Activated naive CD8-positive, alpha-beta T cell treated with anti-CD3 and anti-CD28 coated beads for 36 hours (primary cell): ENCODE measurements at regions not wholly inside any gene's neighbourhood (a gene's known extent, or its start where the extent isn't known, plus 50 kb on each side); places are given as distances from the start of the nearest gene placed in this dataset.
"Not testable (repeated sequence)": the region's sequence is repeated elsewhere in the genome, so short reads cannot be mapped to it uniquely, and the experiment has no call there.

Experiments
- DNase-seq: peaks from one replicate; pipeline ENCODE4 v3.0.0; 2021
- H3K27ac Mint-ChIP-seq: one replicate; pipeline ENCODE4 v1.8.0; 2022; ENCODE audit warnings: mild to moderate bottlenecking, moderate library complexity, mixed read lengths
- H3K27me3 Mint-ChIP-seq: one replicate; pipeline ENCODE4 v1.8.0; 2022; ENCODE audit warnings: mild to moderate bottlenecking, mixed read lengths
- H3K36me3 Mint-ChIP-seq: one replicate; pipeline ENCODE4 v1.8.0; 2021; ENCODE audit warnings: mild to moderate bottlenecking, mixed read lengths
- H3K4me1 Mint-ChIP-seq: one replicate; pipeline ENCODE4 v1.8.0; 2021; ENCODE audit warnings: mixed read lengths
- H3K4me3 Mint-ChIP-seq: one replicate; pipeline ENCODE4 v1.8.0; 2022; ENCODE audit warnings: mild to moderate bottlenecking, moderate library complexity, mixed read lengths
- H3K9me3 Mint-ChIP-seq: one replicate; pipeline ENCODE4 v1.8.0; 2022; ENCODE audit warnings: mixed read lengths

- no peak for DNase-seq
- no peaks in the 10 kb centered on the region for H3K36me3 Mint-ChIP-seq
These were observed 200.4 kb upstream of the IPO5 start for GRCh38 chr13:97752961-97753668.

GRCh38 chr13:97753942-97754670 is 199.4 kb upstream of the IPO5 start:
- no peaks in the 10 kb centered on the region for H3K36me3 Mint-ChIP-seq
- H3K4me3 Mint-ChIP-seq = no peak overlapping the region
- no peak overlapping the region for H3K27ac Mint-ChIP-seq
- H3K9me3 Mint-ChIP-seq = peaks cover 2% of the 10 kb centered on the region
- no peak for DNase-seq
- peaks cover 8% of the 10 kb centered on the region for H3K27me3 Mint-ChIP-seq
- no peaks in the 10 kb centered on the region for H3K4me1 Mint-ChIP-seq

More at GRCh38 chr13:97752961-97753668, 200.4 kb upstream of the IPO5 start:
- Mint-ChIP-seq H3K4me3 (no peak overlapping the region), H3K27ac (no peak overlapping the region), H3K27me3 (peaks cover 8% of the 10 kb centered on the region), H3K9me3 (peaks cover 2% of the 10 kb centered on the region), H3K4me1 (no peaks in the 10 kb centered on the region)

GRCh38 chr13:97757807-97758206 is 195.7 kb upstream of the IPO5 start:
- Mint-ChIP-seq H3K36me3 (no peaks in the 10 kb centered on the region), H3K27me3 (peaks cover 15% of the 10 kb centered on the region), H3K9me3 (peaks cover 1% of the 10 kb centered on the region), H3K27ac (no peak overlapping the region), H3K4me3 (no peak overlapping the region), H3K4me1 (no peaks in the 10 kb centered on the region)
- DNase-seq = no peak

- H3K36me3 Mint-ChIP-seq = no peaks in the 10 kb centered on the region
- H3K9me3 Mint-ChIP-seq = peaks cover 1% of the 10 kb centered on the region
- no peak overlapping the region for H3K27ac Mint-ChIP-seq
- H3K4me3 Mint-ChIP-seq = no peak overlapping the region
- peaks cover 15% of the 10 kb centered on the region for H3K27me3 Mint-ChIP-seq
- no peak for DNase-seq
- H3K4me1 Mint-ChIP-seq = no peaks in the 10 kb centered on the region
These were observed 195.2 kb upstream of the IPO5 start for GRCh38 chr13:97758317-97758716.

- Mint-ChIP-seq H3K9me3 (peaks cover 1% of the 10 kb centered on the region), H3K27ac (no peak overlapping the region), H3K4me1 (no peaks in the 10 kb centered on the region), H3K36me3 (no peaks in the 10 kb centered on the region), H3K4me3 (no peak overlapping the region), H3K27me3 (peaks cover 13% of the 10 kb centered on the region)
- DNase-seq = no peak
These were observed 191.5 kb upstream of the IPO5 start for GRCh38 chr13:97761796-97762540.

GRCh38 chr13:97766749-97767148 is 186.7 kb upstream of the IPO5 start:
- H3K27me3 Mint-ChIP-seq = peaks cover 9% of the 10 kb centered on the region
- DNase-seq = no peak
- no peak overlapping the region for H3K4me3 Mint-ChIP-seq
- no peaks in the 10 kb centered on the region for H3K4me1 Mint-ChIP-seq
- peaks cover 1% of the 10 kb centered on the region for H3K9me3 Mint-ChIP-seq
- H3K27ac Mint-ChIP-seq = no peak overlapping the region
- no peaks in the 10 kb centered on the region for H3K36me3 Mint-ChIP-seq

GRCh38 chr13:97768134-97768533 is 185.3 kb upstream of the IPO5 start:
- no peaks in the 10 kb centered on the region for H3K36me3 Mint-ChIP-seq
- H3K27me3 Mint-ChIP-seq = peaks cover 9% of the 10 kb centered on the region
- no peaks in the 10 kb centered on the region for H3K9me3 Mint-ChIP-seq
- H3K4me3 Mint-ChIP-seq = no peak overlapping the region
- no peaks in the 10 kb centered on the region for H3K4me1 Mint-ChIP-seq
- DNase-seq = no peak
- no peak overlapping the region for H3K27ac Mint-ChIP-seq

GRCh38 chr13:97770231-97770630 is 183.2 kb upstream of the IPO5 start:
- H3K36me3 Mint-ChIP-seq, H3K27me3 Mint-ChIP-seq, H3K4me3 Mint-ChIP-seq, H3K27ac Mint-ChIP-seq, H3K4me1 Mint-ChIP-seq, H3K9me3 Mint-ChIP-seq, DNase-seq: not testable (repeated sequence)

GRCh38 chr13:97772466-97772865 is 181.0 kb upstream of the IPO5 start:
- not testable (repeated sequence) for DNase-seq, H3K4me3 Mint-ChIP-seq, H3K27me3 Mint-ChIP-seq, H3K4me1 Mint-ChIP-seq, H3K9me3 Mint-ChIP-seq, H3K27ac Mint-ChIP-seq, H3K36me3 Mint-ChIP-seq

- H3K4me1 Mint-ChIP-seq, H3K9me3 Mint-ChIP-seq, H3K27me3 Mint-ChIP-seq, H3K36me3 Mint-ChIP-seq, H3K27ac Mint-ChIP-seq, H3K4me3 Mint-ChIP-seq, DNase-seq: not testable (repeated sequence)
These were observed 178.9 kb upstream of the IPO5 start for GRCh38 chr13:97774391-97775100.

- Mint-ChIP-seq H3K27me3 (peaks cover 8% of the 10 kb centered on the region), H3K9me3 (no peaks in the 10 kb centered on the region), H3K27ac (no peak overlapping the region), H3K36me3 (no peaks in the 10 kb centered on the region), H3K4me3 (no peak overlapping the region), H3K4me1 (no peaks in the 10 kb centered on the region)
- no peak for DNase-seq
These were observed 173.0 kb upstream of the IPO5 start for GRCh38 chr13:97780486-97780885.

GRCh38 chr13:97781891-97782305 is 171.6 kb upstream of the IPO5 start:
- peaks cover 8% of the 10 kb centered on the region for H3K27me3 Mint-ChIP-seq
- no peak overlapping the region for H3K27ac Mint-ChIP-seq
- no peaks in the 10 kb centered on the region for H3K4me1 Mint-ChIP-seq
- H3K36me3 Mint-ChIP-seq = no peaks in the 10 kb centered on the region
- no peak overlapping the region for H3K4me3 Mint-ChIP-seq
- no peak for DNase-seq
- H3K9me3 Mint-ChIP-seq = no peaks in the 10 kb centered on the region

GRCh38 chr13:97786510-97786909 is 167.0 kb upstream of the IPO5 start:
- no peak for DNase-seq
- Mint-ChIP-seq H3K27ac (no peak overlapping the region), H3K4me3 (no peak overlapping the region), H3K27me3 (peaks cover 5% of the 10 kb centered on the region), H3K36me3 (no peaks in the 10 kb centered on the region), H3K4me1 (no peaks in the 10 kb centered on the region), H3K9me3 (peaks cover 4% of the 10 kb centered on the region)

GRCh38 chr13:97797553-97797952 is 155.9 kb upstream of the IPO5 start:
- Mint-ChIP-seq H3K4me3 (no peak overlapping the region), H3K27ac (no peak overlapping the region), H3K36me3 (peaks cover 3% of the 10 kb centered on the region), H3K9me3 (peaks cover 25% of the 10 kb centered on the region), H3K4me1 (no peaks in the 10 kb centered on the region), H3K27me3 (peaks cover 34% of the 10 kb centered on the region)
- no peak for DNase-seq
